ENCODE measurements at regions not wholly inside any gene's neighbourhood (a gene's known extent, or its start where the extent isn't known, plus 50 kb on each side); places are given as distances from the start of the nearest gene placed in this dataset.

DNA sequence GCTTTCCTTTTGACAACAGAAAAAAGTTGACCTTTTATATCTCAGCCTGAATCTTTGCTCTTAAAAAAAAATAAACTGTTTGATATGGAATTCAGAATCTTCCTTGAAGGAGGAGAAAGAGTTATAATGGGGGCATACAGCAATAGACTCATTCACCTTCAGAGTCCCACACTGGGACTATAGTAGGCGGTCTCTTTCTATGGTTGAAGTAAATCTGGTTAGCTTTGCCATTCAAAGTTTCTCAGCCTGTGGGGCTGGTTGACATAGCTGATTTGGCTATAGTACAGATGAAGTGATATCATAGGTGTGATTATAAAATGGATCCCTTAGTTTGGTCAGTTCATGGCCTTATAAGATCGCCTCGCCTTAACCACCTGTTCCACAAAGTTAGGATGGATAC is 156.2 kb downstream of the SH2D1A start:
- TF ChIP-seq KDM5A (IDR thresholded peaks at IDR 0.05) = no peak
- TF ChIP-seq, protein P1, sequence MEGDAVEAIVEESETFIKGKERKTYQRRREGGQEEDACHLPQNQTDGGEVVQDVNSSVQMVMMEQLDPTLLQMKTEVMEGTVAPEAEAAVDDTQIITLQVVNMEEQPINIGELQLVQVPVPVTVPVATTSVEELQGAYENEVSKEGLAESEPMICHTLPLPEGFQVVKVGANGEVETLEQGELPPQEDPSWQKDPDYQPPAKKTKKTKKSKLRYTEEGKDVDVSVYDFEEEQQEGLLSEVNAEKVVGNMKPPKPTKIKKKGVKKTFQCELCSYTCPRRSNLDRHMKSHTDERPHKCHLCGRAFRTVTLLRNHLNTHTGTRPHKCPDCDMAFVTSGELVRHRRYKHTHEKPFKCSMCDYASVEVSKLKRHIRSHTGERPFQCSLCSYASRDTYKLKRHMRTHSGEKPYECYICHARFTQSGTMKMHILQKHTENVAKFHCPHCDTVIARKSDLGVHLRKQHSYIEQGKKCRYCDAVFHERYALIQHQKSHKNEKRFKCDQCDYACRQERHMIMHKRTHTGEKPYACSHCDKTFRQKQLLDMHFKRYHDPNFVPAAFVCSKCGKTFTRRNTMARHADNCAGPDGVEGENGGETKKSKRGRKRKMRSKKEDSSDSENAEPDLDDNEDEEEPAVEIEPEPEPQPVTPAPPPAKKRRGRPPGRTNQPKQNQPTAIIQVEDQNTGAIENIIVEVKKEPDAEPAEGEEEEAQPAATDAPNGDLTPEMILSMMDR (IDR thresholded peaks at IDR 0.05) = no peak

All from A549 (cell line).